Upper lobe of left lung (tissue), 6 donors: ENCODE measurements at regions not wholly inside any gene's neighbourhood (a gene's known extent, or its start where the extent isn't known, plus 50 kb on each side); places are given as distances from the start of the nearest gene placed in this dataset.

ENCODE experiments used
- ATAC-seq, 2 donors: fragments of 200-7000 bp; cut with Tn5 transposase; one replicate each; pipeline ENCODE4 v1.9.1; 2022; ENCODE audit warnings: mild to moderate bottlenecking in 2 of 2, moderate library complexity in 2 of 2; ENCODE audit not compliant: low FRiP score in 2 of 2
- DNase-seq, 2 donors: peaks; one replicate each; pipeline ENCODE4 v3.0.0-alpha.2; 2019 to 2020
- H3K27ac ChIP-seq, 4 donors: fragments of 200-600 bp; sonication (generic); one replicate each; pipeline ENCODE4 v1.5.1; 2016 to 2019
- H3K27me3 ChIP-seq, 4 donors: fragments of 200-600 bp; sonication (generic); one replicate each; pipeline ENCODE4 v1.5.1; 2017 to 2019
- H3K36me3 ChIP-seq, 4 donors: fragments of 200-600 bp; sonication (generic); one replicate each; pipeline ENCODE4 v1.5.1; 2016 to 2019
- H3K4me1 ChIP-seq, 4 donors: fragments of 200-600 bp; sonication (generic); one replicate each; pipeline ENCODE4 v1.5.1; 2018 to 2019
- H3K4me3 ChIP-seq, 4 donors: fragments of 200-600 bp; sonication (generic); one replicate each; pipeline ENCODE4 v1.5.1; 2017 to 2019; ENCODE audit warnings: mild to moderate bottlenecking in 2 of 4, moderate library complexity in 1 of 4
- H3K9me3 ChIP-seq, 4 donors: fragments of 200-600 bp; sonication (generic); one replicate each; pipeline ENCODE4 v1.5.1; 2018 to 2019
- CTCF ChIP-seq, 6 experiments: fragments of 450-650 bp in 4 of 6; fragments of 200-600 bp in 2 of 6; sonication (generic) in 2 of 6; IDR thresholded peaks; one replicate each; pipeline ENCODE4 v1.5.1; 2016 to 2019; ENCODE audit warnings: antibody characterized with exemption in 6 of 6
- EP300 ChIP-seq, 4 donors: sonication (generic); formaldehyde crosslinking; IDR thresholded peaks; one replicate each; pipeline ENCODE4 v1.5.1; 2017; ENCODE audit warnings: antibody characterized with exemption in 4 of 4, control low read depth in 2 of 4
- POLR2A ChIP-seq, 4 donors: fragments of 450-650 bp; IDR thresholded peaks; one replicate each; pipeline ENCODE4 v1.5.1; 2016 to 2017; ENCODE audit warnings: antibody characterized with exemption in 4 of 4, mild to moderate bottlenecking in 2 of 4
- POLR2AphosphoS5 ChIP-seq, 2 donors: sonication (generic); formaldehyde crosslinking; IDR thresholded peaks; one replicate each; pipeline ENCODE4 v1.5.1; 2017; ENCODE audit warnings: antibody characterized with exemption in 2 of 2
- WGBS, 2 donors: methylation state at CpG; one replicate each; pipeline ENCODE4 v1.1.5; 2017 to 2018; 5-methylcytosine and 5-hydroxymethylcytosine counted together
- donor health status: DM: no; HTN: no; CAD: no; lungs with moderate emphysema.
- donor health status: DM: no; HTN: yes; CAD: no; lungs with severe emphysema.

- no peak for DNase-seq
These were observed 321.1 kb downstream of the HS3ST3B1 start for GRCh38 chr17:14621826-14622614.

GRCh38 chr17:14619821-14620220, 318.9 kb downstream of the HS3ST3B1 start:
- ATAC-seq (no peak), DNase-seq (no peak)
- no peak for TF ChIP-seq EP300 (IDR thresholded peaks at IDR 0.05)
- no peak for TF ChIP-seq POLR2AphosphoS5 (IDR thresholded peaks at IDR 0.05)
- Histone ChIP-seq H3K27me3 (no peaks in the 10 kb centered on the region), H3K36me3 (no peaks in the 10 kb centered on the region), H3K4me3 (no peak overlapping the region), H3K4me1 (no peaks in the 10 kb centered on the region), H3K27ac (no peak overlapping the region), H3K9me3 (no peaks in the 10 kb centered on the region)
- 79 to 91% methylated on average over 4 of the region's 4 CpGs for WGBS, 2 donors

More at GRCh38 chr17:14621826-14622614, 321.1 kb downstream of the HS3ST3B1 start:
- H3K9me3 ChIP-seq = no peaks in the 10 kb centered on the region
- ATAC-seq = no peak
- TF ChIP-seq POLR2AphosphoS5 (IDR thresholded peaks at IDR 0.05) = no peak
- no peak for TF ChIP-seq POLR2A (IDR thresholded peaks at IDR 0.05)
- WGBS, 2 donors = 76 to 80% methylated on average over 13 of the region's 13 CpGs
- H3K36me3 ChIP-seq = no peaks in the 10 kb centered on the region
- no peak overlapping the region for H3K27ac ChIP-seq
- H3K4me1 ChIP-seq = no peaks in the 10 kb centered on the region
- H3K4me3 ChIP-seq = no peak overlapping the region
- H3K27me3 ChIP-seq = no peaks in the 10 kb centered on the region

- Histone ChIP-seq H3K27me3 (no peaks in the 10 kb centered on the region), H3K9me3 (peaks cover 0 to 1% (median 0%) of the 10 kb centered on the region in 4 donors), H3K27ac (no peak overlapping the region), H3K36me3 (no peaks in the 10 kb centered on the region), H3K4me3 (no peak overlapping the region), H3K4me1 (no peaks in the 10 kb centered on the region)
- DNase-seq (no peak), ATAC-seq (no peak)
- 88 to 93% methylated on average over 2 of the region's 2 CpGs for WGBS, 2 donors
- TF ChIP-seq POLR2A (IDR thresholded peaks at IDR 0.05) (no peak), CTCF (IDR thresholded peaks at IDR 0.05) (no peak), EP300 (IDR thresholded peaks at IDR 0.05) (no peak), POLR2AphosphoS5 (IDR thresholded peaks at IDR 0.05) (no peak)
These were observed 315.6 kb downstream of the HS3ST3B1 start for GRCh38 chr17:14616528-14616927.

- Histone ChIP-seq H3K4me3 (no peak overlapping the region), H3K9me3 (no peaks in the 10 kb centered on the region), H3K4me1 (no peaks in the 10 kb centered on the region), H3K27me3 (no peaks in the 10 kb centered on the region), H3K36me3 (no peaks in the 10 kb centered on the region), H3K27ac (peak overlapping the region in 3 of 4 donors; percentile 8 to 37 (median 32))
- no peak for TF ChIP-seq EP300 (IDR thresholded peaks at IDR 0.05)
- no peak for TF ChIP-seq POLR2AphosphoS5 (IDR thresholded peaks at IDR 0.05)
- no peak for TF ChIP-seq POLR2A (IDR thresholded peaks at IDR 0.05)
- no peak for TF ChIP-seq CTCF (IDR thresholded peaks at IDR 0.05)
- DNase-seq (peak in 1 of 2 donors; percentile 56), ATAC-seq (peak; percentile 81 to 91)
- 45 to 50% methylated on average over 5 of the region's 5 CpGs for WGBS, 2 donors
These were observed 304.4 kb downstream of the HS3ST3B1 start for GRCh38 chr17:14605267-14605599.

GRCh38 chr17:14604591-14605266, 303.8 kb downstream of the HS3ST3B1 start:
- DNase-seq = no peak
- WGBS, 2 donors = 45 to 66% methylated on average over 9 of the region's 9 CpGs

More at GRCh38 chr17:14604591-14605266, 303.8 kb downstream of the HS3ST3B1 start:
- no peaks in the 10 kb centered on the region for H3K27me3 ChIP-seq
- H3K9me3 ChIP-seq = no peaks in the 10 kb centered on the region
- no peaks in the 10 kb centered on the region for H3K4me1 ChIP-seq
- ATAC-seq = peak in 1 of 2 donors; percentile 65
- peak overlapping the region in 3 of 4 donors; percentile 8 to 37 (median 32) for H3K27ac ChIP-seq
- TF ChIP-seq POLR2A (IDR thresholded peaks at IDR 0.05) (no peak), CTCF (IDR thresholded peaks at IDR 0.05) (no peak), EP300 (IDR thresholded peaks at IDR 0.05) (no peak), POLR2AphosphoS5 (IDR thresholded peaks at IDR 0.05) (no peak)
- H3K4me3 ChIP-seq = no peak overlapping the region
- H3K36me3 ChIP-seq = no peaks in the 10 kb centered on the region
